Stimulated activated CD8-positive, alpha-beta memory T cell treated with anti-CD3 and anti-CD28 coated beads, Interleukin-7, amount 100 ng/mL, for 4 hours (primary cell): ENCODE measurements at regions not wholly inside any gene's neighbourhood (a gene's known extent, or its start where the extent isn't known, plus 50 kb on each side); places are given as distances from the start of the nearest gene placed in this dataset.
"Not testable (repeated sequence)": the region's sequence is repeated elsewhere in the genome, so short reads cannot be mapped to it uniquely, and the experiment has no call there.

Source experiments
- DNase-seq, 2 donors: peaks; one replicate each; pipeline ENCODE4 v3.0.0-alpha.2; 2020; ENCODE audit warnings: low read depth in 2 of 2

GRCh38 chr17:71617767-71618166, 503.1 kb upstream of the SOX9 start:
- DNase-seq, result not testable (repeated sequence)

- DNase-seq, result no peak
These were observed 495.5 kb upstream of the SOX9 start for GRCh38 chr17:71625330-71625729.

- DNase-seq, result no peak
These were observed 492.5 kb upstream of the SOX9 start for GRCh38 chr17:71628306-71628705.

GRCh38 chr17:71631483-71631882, 489.3 kb upstream of the SOX9 start:
- DNase-seq, result no peak

GRCh38 chr17:71632328-71632727, 488.5 kb upstream of the SOX9 start:
- DNase-seq, result no peak

- DNase-seq, result no peak
These were observed 487.4 kb upstream of the SOX9 start for GRCh38 chr17:71633391-71633849.

GRCh38 chr17:71634376-71634775, 486.4 kb upstream of the SOX9 start:
- DNase-seq, result no peak

- DNase-seq, result no peak
These were observed 485.6 kb upstream of the SOX9 start for GRCh38 chr17:71635187-71635586.

GRCh38 chr17:71636644-71637043, 484.2 kb upstream of the SOX9 start:
- no peak for DNase-seq

GRCh38 chr17:71638668-71639067, 482.2 kb upstream of the SOX9 start:
- DNase-seq, result no peak

GRCh38 chr17:71639865-71640264, 481.0 kb upstream of the SOX9 start:
- DNase-seq, result no peak

- DNase-seq, result not testable (repeated sequence)
These were observed 473.9 kb upstream of the SOX9 start for GRCh38 chr17:71646890-71647289.

GRCh38 chr17:71648342-71648741, 472.5 kb upstream of the SOX9 start:
- DNase-seq, result not testable (repeated sequence)

- no peak for DNase-seq
These were observed 470.9 kb upstream of the SOX9 start for GRCh38 chr17:71649941-71650350.

- no peak for DNase-seq
These were observed 465.3 kb upstream of the SOX9 start for GRCh38 chr17:71655542-71655941.

GRCh38 chr17:71656964-71657858, 463.6 kb upstream of the SOX9 start:
- DNase-seq, result no peak

- DNase-seq, result no peak
These were observed 461.8 kb upstream of the SOX9 start for GRCh38 chr17:71658996-71659395.

- DNase-seq, result no peak
These were observed 456.0 kb upstream of the SOX9 start for GRCh38 chr17:71664861-71665260.

- DNase-seq, result no peak
These were observed 454.8 kb upstream of the SOX9 start for GRCh38 chr17:71666047-71666446.

- no peak for DNase-seq
These were observed 453.2 kb upstream of the SOX9 start for GRCh38 chr17:71667661-71668060.

- DNase-seq, result no peak
These were observed 452.0 kb upstream of the SOX9 start for GRCh38 chr17:71668807-71669206.

- DNase-seq, result no peak
These were observed 443.4 kb upstream of the SOX9 start for GRCh38 chr17:71677439-71677838.

GRCh38 chr17:71679832-71680231, 441.0 kb upstream of the SOX9 start:
- DNase-seq, result no peak
